Glutamatergic neuron (in vitro differentiated cells): ENCODE measurements at regions not wholly inside any gene's neighbourhood (a gene's known extent, or its start where the extent isn't known, plus 50 kb on each side); places are given as distances from the start of the nearest gene placed in this dataset.

Experiments used
- DNase-seq: peaks from one replicate; pipeline ENCODE4 v3.0.0; 2022
- H3K27ac Mint-ChIP-seq: one replicate; pipeline ENCODE4 v1.8.0; 2020; ENCODE audit warnings: mild to moderate bottlenecking, mixed read lengths, inconsistent platforms; ENCODE audit not compliant: unreplicated experiment
- H3K27me3 Mint-ChIP-seq: one replicate; pipeline ENCODE4 v1.8.0; 2020; ENCODE audit warnings: mild to moderate bottlenecking, moderate library complexity, mixed read lengths, inconsistent platforms; ENCODE audit not compliant: unreplicated experiment
- H3K36me3 Mint-ChIP-seq: one replicate; pipeline ENCODE4 v1.8.0; 2020; ENCODE audit warnings: mild to moderate bottlenecking, mixed read lengths, inconsistent platforms; ENCODE audit not compliant: unreplicated experiment
- H3K4me1 Mint-ChIP-seq: one replicate; pipeline ENCODE4 v1.8.0; 2020; ENCODE audit warnings: mild to moderate bottlenecking, low read depth, mixed read lengths, inconsistent platforms; ENCODE audit not compliant: unreplicated experiment
- H3K4me3 Mint-ChIP-seq: one replicate; pipeline ENCODE4 v1.8.0; 2020; ENCODE audit warnings: mild to moderate bottlenecking, mixed read lengths, inconsistent platforms; ENCODE audit not compliant: unreplicated experiment
- H3K9me3 Mint-ChIP-seq: one replicate; pipeline ENCODE4 v1.8.0; 2020; ENCODE audit warnings: mild to moderate bottlenecking, moderate library complexity, mixed read lengths, inconsistent platforms; ENCODE audit not compliant: unreplicated experiment
- CTCF ChIP-seq: fragments of 200-600 bp; sonication (generic); IDR thresholded peaks from one replicate; pipeline ENCODE4 v1.5.0; 2021; ENCODE audit not compliant: partially characterized antibody, unreplicated experiment

- Mint-ChIP-seq H3K27ac (no peak overlapping the region), H3K4me1 (no peaks in the 10 kb centered on the region), H3K9me3 (no peaks in the 10 kb centered on the region), H3K27me3 (no peaks in the 10 kb centered on the region), H3K4me3 (no peak overlapping the region), H3K36me3 (no peaks in the 10 kb centered on the region)
- no peak for DNase-seq
- no peak for TF ChIP-seq CTCF
Measured at GRCh38 chr11:91470656-91471055, 754.0 kb upstream of the FAT3 start.

GRCh38 chr11:91459840-91460239, 764.8 kb upstream of the FAT3 start:
- Mint-ChIP-seq H3K27ac (no peak overlapping the region), H3K27me3 (no peaks in the 10 kb centered on the region)

GRCh38 chr11:91446267-91446666, 778.4 kb upstream of the FAT3 start:
- Mint-ChIP-seq H3K27ac (no peak overlapping the region), H3K27me3 (peaks cover 2% of the 10 kb centered on the region), H3K4me3 (no peak overlapping the region), H3K9me3 (peaks cover 2% of the 10 kb centered on the region), H3K36me3 (no peaks in the 10 kb centered on the region), H3K4me1 (peaks cover 5% of the 10 kb centered on the region)
- no peak for TF ChIP-seq CTCF
- peak; percentile 14 for DNase-seq

More at GRCh38 chr11:91459840-91460239, 764.8 kb upstream of the FAT3 start:
- no peaks in the 10 kb centered on the region for H3K9me3 Mint-ChIP-seq
- H3K4me3 Mint-ChIP-seq = no peak overlapping the region
- no peaks in the 10 kb centered on the region for H3K4me1 Mint-ChIP-seq
- no peak for DNase-seq
- no peaks in the 10 kb centered on the region for H3K36me3 Mint-ChIP-seq
- no peak for TF ChIP-seq CTCF

- TF ChIP-seq CTCF = no peak
- no peak overlapping the region for H3K4me3 Mint-ChIP-seq
- H3K9me3 Mint-ChIP-seq = peaks cover 3% of the 10 kb centered on the region
- peaks cover 9% of the 10 kb centered on the region for H3K4me1 Mint-ChIP-seq
- peak; percentile 35 for DNase-seq
- H3K36me3 Mint-ChIP-seq = peaks cover 5% of the 10 kb centered on the region
- H3K27me3 Mint-ChIP-seq = no peaks in the 10 kb centered on the region
- no peak overlapping the region for H3K27ac Mint-ChIP-seq
Measured at GRCh38 chr11:91435694-91436395, 788.8 kb upstream of the FAT3 start.

- DNase-seq = no peak
- Mint-ChIP-seq H3K27ac (no peak overlapping the region), H3K4me3 (no peak overlapping the region)
Measured at GRCh38 chr11:91433284-91434010, 791.2 kb upstream of the FAT3 start.

More at GRCh38 chr11:91433284-91434010, 791.2 kb upstream of the FAT3 start:
- Mint-ChIP-seq H3K9me3 (peaks cover 3% of the 10 kb centered on the region), H3K4me1 (peaks cover 9% of the 10 kb centered on the region), H3K36me3 (peaks cover 5% of the 10 kb centered on the region), H3K27me3 (no peaks in the 10 kb centered on the region)
- no peak for TF ChIP-seq CTCF
